K562 (cell line): ENCODE measurements at regions not wholly inside any gene's neighbourhood (a gene's known extent, or its start where the extent isn't known, plus 50 kb on each side); places are given as distances from the start of the nearest gene placed in this dataset.

Source experiments
- ATAC-seq: fragments of 200-7000 bp; cut with Tn5 transposase; 3 replicates; pipeline ENCODE4 v1.9.1; 2020; ENCODE audit warnings: moderate library complexity
- BruUV-seq: library from RNA; stranded (reverse); fragments of 400-500 nt; replicated peaks from 2 replicates; lab custom pipeline; 2021; lab: Mats Ljungman, UMichigan
- CTCF ChIA-PET: fragments of 300-600 bp; formaldehyde crosslinking; extraction: SDS; loops from one replicate; lab custom pipeline; 2021; ENCODE audit warnings: low intra/inter-chr PET ratio; lab: Yijun Ruan, JAX
- POLR2A ChIA-PET: fragments of 300-600, 350-650 bp; sonication (Branson Sonifier 250); formaldehyde crosslinking; extraction: SDS; loops from one replicate; lab custom pipeline; 2021; ENCODE audit warnings: antibody characterized with exemption, inconsistent platforms; lab: Yijun Ruan, JAX
- DNase-seq, 4 experiments: peaks; one replicate each; pipeline versions ENCODE4 v3.0.0 to v3.0.0-alpha.2; 2011 to 2018; ENCODE audit warnings: low spot score in 3 of 4, mixed read lengths in 3 of 4; ENCODE audit errors: extremely low read depth in 1 of 4
- FAIRE-seq: peaks from 2 replicates; lab custom pipeline; 2011; peaks lifted over from hg19 to GRCh38; lab: Jason Lieb, UNC
- H2AFZ ChIP-seq: 2 replicates; pipeline ENCODE4 v1.6.0; 2011; ENCODE audit warnings: low read depth, low read length, control low read depth, inconsistent platforms
- H3K27ac ChIP-seq: fragments of 200-600 bp; 3 replicates; pipeline ENCODE4 v1.8.0; 2011; ENCODE audit warnings: low read depth, mild to moderate bottlenecking, control low read depth, inconsistent platforms, low read length, moderate library complexity, mixed read lengths; ENCODE audit errors: extremely low read depth
- H3K27me3 ChIP-seq, 2 experiments: fragments of 300-600 bp in 1 of 2; 2 replicates in 1 of 2; 3 replicates in 1 of 2; pipeline versions ENCODE4 v1.6.0 to v1.8.0; 2011; ENCODE audit warnings: inconsistent platforms in 2 of 2, low read length in 2 of 2, mild to moderate bottlenecking in 1 of 2, mixed read lengths in 1 of 2, moderate library complexity in 1 of 2; ENCODE audit not compliant: control insufficient read depth in 2 of 2, insufficient read depth in 2 of 2
- H3K36me3 ChIP-seq: fragments of 300-600 bp; 3 replicates; pipeline ENCODE4 v1.8.0; 2011; ENCODE audit warnings: mild to moderate bottlenecking, low read length, inconsistent platforms; ENCODE audit not compliant: control insufficient read depth, insufficient read depth
- H3K4me1 ChIP-seq, 2 experiments: fragments of 200-600 bp in 1 of 2; replicated peaks in 1 of 2; 2 replicates in 1 of 2; 3 replicates in 1 of 2; pipeline versions ENCODE4 v1.5.1 to v1.8.0; 2011; ENCODE audit warnings: inconsistent platforms in 2 of 2, low read length in 2 of 2, mild to moderate bottlenecking in 1 of 2, mixed read lengths in 1 of 2, moderate library complexity in 1 of 2; ENCODE audit not compliant: control insufficient read depth in 2 of 2, insufficient read depth in 2 of 2
- H3K4me2 ChIP-seq: 2 replicates; pipeline ENCODE4 v1.6.1; 2011; ENCODE audit warnings: low read length, control low read depth, inconsistent platforms, mixed read lengths; ENCODE audit not compliant: insufficient read depth
- H3K4me3 ChIP-seq: fragments of 200-600 bp; sonication (generic), shearing (Covaris generic); 2 replicates; pipeline ENCODE4 v1.5.1; 2016; ENCODE audit warnings: control low read depth, inconsistent platforms
- H3K79me2 ChIP-seq: fragments of 200-600 bp; 3 replicates; pipeline ENCODE4 v1.8.0; 2011; ENCODE audit warnings: low read length, inconsistent platforms; ENCODE audit not compliant: control insufficient read depth, insufficient read depth
- H3K9ac ChIP-seq, 2 experiments: 2 replicates each; pipeline versions ENCODE4 v1.6.0 to v1.6.1; 2011; ENCODE audit warnings: low read depth in 2 of 2, low read length in 2 of 2, control low read depth in 1 of 2, inconsistent platforms in 1 of 2, mild to moderate bottlenecking in 1 of 2, mixed read lengths in 1 of 2; ENCODE audit not compliant: insufficient read depth in 1 of 2
- H3K9me1 ChIP-seq: one replicate; pipeline ENCODE4 v1.6.0; 2011; ENCODE audit warnings: inconsistent platforms, mild to moderate bottlenecking, low read length, moderate library complexity; ENCODE audit not compliant: control insufficient read depth, insufficient read depth
- H3K9me3 ChIP-seq: replicated peaks from 2 replicates; pipeline ENCODE4 v1.5.1; 2011; ENCODE audit warnings: low read depth, low read length, inconsistent platforms; ENCODE audit not compliant: control insufficient read depth, insufficient read depth
- H4K20me1 ChIP-seq: replicated peaks from 2 replicates; pipeline ENCODE4 v1.6.1; 2011; ENCODE audit warnings: low read length, inconsistent platforms, mixed read lengths; ENCODE audit not compliant: control insufficient read depth, insufficient read depth
- CEBPG ChIP-seq, 3 experiments: fragments of 200-800 bp in 1 of 3; sonication (Bioruptor generic) in 1 of 3; sonication (generic) in 1 of 3; formaldehyde crosslinking in 1 of 3; IDR thresholded peaks in 2 of 3; conservative IDR thresholded peaks in 1 of 3; 2 replicates each; pipeline versions ENCODE4 v1.6.1 to v1.8.0; 2016 to 2022; ENCODE audit warnings: missing compliant biosample characterization in 2 of 3, missing genetic modification characterization in 2 of 3, mild to moderate bottlenecking in 1 of 3, missing genetic modification reagents in 1 of 3
- EP300 ChIP-seq: IDR thresholded peaks from 2 replicates; pipeline ENCODE4 v1.6.1; 2012; ENCODE audit warnings: low read length, improper control_type of control experiment
- GABPB2 ChIP-seq: fragments of 250-450 bp; sonication (Bioruptor Pico); conservative IDR thresholded peaks from 2 replicates; pipeline ENCODE4 v1.5.1; 2021; ENCODE audit warnings: mild to moderate bottlenecking
- PREB ChIP-seq: sonication (generic); formaldehyde crosslinking; IDR thresholded peaks from 2 replicates; pipeline ENCODE4 v1.8.1; 2023; ENCODE audit warnings: mild to moderate bottlenecking, missing genetic modification reagents
- TBP ChIP-seq: optimal IDR thresholded peaks from 2 replicates; pipeline ENCODE3; 2011; ENCODE audit warnings: low read depth, low read length, improper control_type of control experiment
- THRAP3 ChIP-seq: fragments of 450-650 bp; IDR thresholded peaks from 2 replicates; pipeline ENCODE4 v1.6.1; 2016; ENCODE audit warnings: mild to moderate bottlenecking, inconsistent platforms, borderline replicate concordance
- USF1 ChIP-seq: sonication (generic); formaldehyde crosslinking; IDR thresholded peaks from 2 replicates; pipeline ENCODE4 v1.9.0; 2022; ENCODE audit warnings: mild to moderate bottlenecking, missing genetic modification reagents
- ZBED1 ChIP-seq: IDR thresholded peaks from 2 replicates; pipeline ENCODE4 v1.6.1; 2014
- ZBTB8A ChIP-seq: fragments of 450-650 bp; IDR thresholded peaks from 2 replicates; pipeline ENCODE4 v1.6.1; 2018; ENCODE audit warnings: mild to moderate bottlenecking, moderate library complexity; ENCODE audit not compliant: partially characterized antibody
- ZNF224 ChIP-seq: sonication (generic); formaldehyde crosslinking; IDR thresholded peaks from 2 replicates; pipeline ENCODE4 v1.8.0; 2022; ENCODE audit warnings: mild to moderate bottlenecking, missing genetic modification reagents
- ZNF253 ChIP-seq: fragments of 250-450 bp; sonication (Bioruptor Pico); conservative IDR thresholded peaks from 2 replicates; pipeline ENCODE4 v1.6.1; 2021; ENCODE audit warnings: mild to moderate bottlenecking
- ZNF318 ChIP-seq, 2 experiments: fragments of 450-650 bp; IDR thresholded peaks; 2 replicates each; pipeline ENCODE4 v1.6.1; 2016; ENCODE audit warnings: mild to moderate bottlenecking in 2 of 2, borderline replicate concordance in 1 of 2, low read depth in 1 of 2, moderate library complexity in 1 of 2
- ZNF780A ChIP-seq: fragments of 250-450 bp; sonication (Bioruptor Pico); IDR thresholded peaks from 2 replicates; pipeline ENCODE4 v1.5.0; 2021; ENCODE audit warnings: mild to moderate bottlenecking
- WGBS: fragments of 100-300 bp; shearing (Covaris generic); methylation state at CpG from one replicate; pipeline ENCODE4 v1.1.6; 2016; ENCODE audit warnings: low coverage, mixed read lengths; ENCODE audit not compliant: insufficient coverage; ENCODE audit errors: missing lambda C conversion rate; 5-methylcytosine and 5-hydroxymethylcytosine counted together
- in situ Hi-C: fragments of 300-500 bp; cut with MboI; formaldehyde crosslinking; loops from 4 replicates; pipeline ENCODE4 v1.15.0; 2018; ENCODE audit warnings: inconsistent platforms, mixed read lengths
- intact Hi-C: fragments of 100-400 bp; cut with micrococcal nuclease; formaldehyde crosslinking; loops from 2 replicates; pipeline ENCODE4 v1.14.2; 2022

GRCh38 chr21:25097648-25098047 is 509.6 kb downstream of the MRPL39 start:
- Histone ChIP-seq H3K27me3 (no peaks in the 10 kb centered on the region), H3K4me2 (no peak overlapping the region), H2AFZ (no peak overlapping the region), H3K79me2 (no peaks in the 10 kb centered on the region), H3K36me3 (no peaks in the 10 kb centered on the region), H3K9ac (no peak overlapping the region), H3K9me1 (no peaks in the 10 kb centered on the region), H3K4me3 (no peak overlapping the region), H3K27ac (no peak overlapping the region), H4K20me1 (no peaks in the 10 kb centered on the region), H3K9me3 (no peaks in the 10 kb centered on the region), H3K4me1 (no peaks in the 10 kb centered on the region)
- no peak for DNase-seq
- 0% methylated on average over 2 of the region's 2 CpGs for WGBS
- no TSS peak for BruUV-seq
- no peak for FAIRE-seq
- intact Hi-C loops = no loop called here
- ATAC-seq = no peak
- in situ Hi-C loops = no loop called here
- ChIA-PET POLR2A (interaction anchor here (0.6 kb wide), 1 partner anchor 527 kb away, joined by 3 read pairs; no protein-coding TSS in a partner anchor), CTCF (no interaction called here)
- TF ChIP-seq ZNF253 = no peak
- TF ChIP-seq ZBED1 = no peak
- TF ChIP-seq ZNF780A (CRISPR knock-in tag) = no peak
- TF ChIP-seq ZBTB8A = no peak
- TF ChIP-seq THRAP3 = no peak
- TF ChIP-seq PREB = no peak
- TF ChIP-seq GABPB2 (CRISPR knock-in tag) = no peak
- TF ChIP-seq EP300 = no peak
- no peak for TF ChIP-seq CEBPG (CRISPR knock-in tag; IDR thresholded peaks at IDR 0.05)
- no peak for TF ChIP-seq CEBPG (tag; conservative IDR thresholded peaks at IDR 0.05 in 1 of 2, IDR thresholded peaks at IDR 0.05 in 1 of 2)
- no peak for TF ChIP-seq ZNF224 (CRISPR knock-in tag)
- no peak for TF ChIP-seq ZNF318 (IDR thresholded peaks at IDR 0.05; ENCODE audit: borderline replicate concordance in 1 of 2, low read depth in 1 of 2)
- no peak for TF ChIP-seq USF1 (CRISPR knock-in tag)
- no peak for TF ChIP-seq TBP
